GM13976 (cell line): ENCODE measurements at regions not wholly inside any gene's neighbourhood (a gene's known extent, or its start where the extent isn't known, plus 50 kb on each side); places are given as distances from the start of the nearest gene placed in this dataset.
"Not testable (repeated sequence)": the region's sequence is repeated elsewhere in the genome, so short reads cannot be mapped to it uniquely, and the experiment has no call there.

Source experiments
- DNase-seq: peaks from one replicate; pipeline ENCODE4 v3.0.0; 2012; ENCODE audit warnings: low spot score
- CTCF ChIP-seq: IDR thresholded peaks from 2 replicates; pipeline ENCODE4 v1.5.1; 2012; ENCODE audit warnings: borderline replicate concordance, mild to moderate bottlenecking; ENCODE audit not compliant: insufficient read depth; ENCODE audit errors: extremely low read depth, missing control alignments, control extremely low read depth
- in situ Hi-C: fragments of 300-500 bp; cut with MboI; formaldehyde crosslinking; loops from one replicate; pipeline ENCODE4 v1.12.0; 2022; ENCODE audit warnings: low sequenced_read_pairs, mixed read lengths, inconsistent platforms; ENCODE audit not compliant: unreplicated experiment

- in situ Hi-C loops, result loop anchor here (25.0 kb wide), 1 partner anchor 356 kb away; no protein-coding TSS in a partner anchor
- no peak for TF ChIP-seq CTCF
- DNase-seq, result no peak
These were observed 87.7 kb upstream of the NOX3 start for GRCh38 chr6:155543166-155543847.

GRCh38 chr6:155542036-155542435, 86.4 kb upstream of the NOX3 start:
- DNase-seq, result no peak
- TF ChIP-seq CTCF, result no peak
- in situ Hi-C loops, result loop anchor here (25.0 kb wide), 1 partner anchor 355 kb away; no protein-coding TSS in a partner anchor

- in situ Hi-C loops, result loop anchor here (25.0 kb wide), 1 partner anchor 352 kb away; no protein-coding TSS in a partner anchor
- no peak for TF ChIP-seq CTCF
- no peak for DNase-seq
These were observed 83.2 kb upstream of the NOX3 start for GRCh38 chr6:155538708-155539390.

- DNase-seq, result no peak
- in situ Hi-C loops, result loop anchor here (25.0 kb wide), 1 partner anchor 347 kb away; no protein-coding TSS in a partner anchor
- no peak for TF ChIP-seq CTCF
These were observed 79.0 kb upstream of the NOX3 start for GRCh38 chr6:155534678-155535077.

- peak; percentile 46 for TF ChIP-seq CTCF
- peak; percentile 37 for DNase-seq
- in situ Hi-C loops, result loop anchor here (25.0 kb wide), 1 partner anchor 343 kb away; no protein-coding TSS in a partner anchor
These were observed 74.7 kb upstream of the NOX3 start for GRCh38 chr6:155530219-155530834.

- DNase-seq, result not testable (repeated sequence)
- in situ Hi-C loops, result loop anchor here (5.0 to 25.0 kb wide), 2 partner anchors 203 to 343 kb away; no protein-coding TSS in a partner anchor
These were observed 74.2 kb upstream of the NOX3 start for GRCh38 chr6:155529814-155530213.
